HG03439 (cell line): ENCODE measurements at regions not wholly inside any gene's neighbourhood (a gene's known extent, or its start where the extent isn't known, plus 50 kb on each side); places are given as distances from the start of the nearest gene placed in this dataset.

ENCODE experiments used
- ATAC-seq: cut with Tn5 transposase; IDR thresholded peaks from one replicate; pipeline ENCODE4 v1.9.1; 2021; ENCODE audit warnings: mild to moderate bottlenecking, moderate library complexity; ENCODE audit not compliant: unreplicated experiment

DNA sequence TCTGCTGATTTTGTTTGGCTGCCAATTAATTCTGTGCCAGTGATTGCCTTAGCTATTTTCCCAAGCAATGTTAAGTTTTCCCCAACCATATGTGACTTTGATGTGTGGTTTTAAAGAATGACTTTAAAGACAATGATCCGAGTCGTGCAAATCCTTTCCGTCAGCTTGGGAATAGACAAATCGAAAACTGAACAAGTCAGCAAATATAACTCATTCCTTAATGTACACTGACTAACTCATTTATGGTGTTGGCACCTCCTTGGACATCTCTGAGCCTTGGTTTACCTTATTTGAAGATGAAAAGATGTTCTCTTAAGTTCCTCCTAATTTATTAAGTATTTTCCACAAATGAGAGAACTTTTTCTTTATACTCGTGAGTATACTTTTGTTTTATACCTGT is 249.4 kb upstream of the SLCO3A1 start:
- no peak for ATAC-seq

DNA sequence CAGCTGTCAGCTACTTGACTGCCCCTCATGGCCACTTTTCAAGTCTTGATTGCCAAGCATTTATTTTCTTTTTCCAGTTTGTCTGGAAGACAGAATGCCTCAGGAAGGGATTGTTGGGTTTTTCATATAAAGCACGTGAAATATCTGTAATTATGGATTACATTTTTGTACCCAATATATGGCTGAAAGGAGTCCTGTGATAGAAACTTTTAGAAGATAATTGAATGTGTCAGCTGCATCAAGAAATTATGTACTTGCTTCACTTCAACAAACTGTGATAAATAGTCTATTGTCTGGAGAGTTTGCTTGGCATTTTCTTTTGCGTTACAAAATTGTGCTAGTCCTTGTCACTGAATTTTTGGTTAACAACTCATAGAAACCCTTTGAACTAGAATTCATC is 247.9 kb upstream of the SLCO3A1 start:
- no peak for ATAC-seq

DNA sequence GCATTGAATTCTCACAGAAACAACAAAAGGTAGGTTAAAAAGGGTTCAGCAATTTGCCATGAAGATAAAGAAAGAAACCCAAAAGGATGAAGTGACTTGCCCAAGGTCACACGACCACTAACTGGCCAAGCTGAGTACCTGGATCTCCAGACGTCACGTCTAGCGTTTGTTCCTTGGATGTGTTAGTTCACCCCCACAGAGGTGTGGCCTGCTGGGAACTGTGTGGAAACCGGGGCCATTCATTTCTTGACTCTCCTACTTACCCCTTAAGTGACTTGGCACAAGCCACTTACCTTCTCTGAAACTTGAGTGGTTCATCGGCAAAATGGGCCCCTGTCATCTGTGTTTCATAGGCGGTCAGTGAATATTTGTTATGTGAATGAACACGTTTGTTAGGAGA is 244.3 kb upstream of the SLCO3A1 start:
- ATAC-seq = no peak

DNA sequence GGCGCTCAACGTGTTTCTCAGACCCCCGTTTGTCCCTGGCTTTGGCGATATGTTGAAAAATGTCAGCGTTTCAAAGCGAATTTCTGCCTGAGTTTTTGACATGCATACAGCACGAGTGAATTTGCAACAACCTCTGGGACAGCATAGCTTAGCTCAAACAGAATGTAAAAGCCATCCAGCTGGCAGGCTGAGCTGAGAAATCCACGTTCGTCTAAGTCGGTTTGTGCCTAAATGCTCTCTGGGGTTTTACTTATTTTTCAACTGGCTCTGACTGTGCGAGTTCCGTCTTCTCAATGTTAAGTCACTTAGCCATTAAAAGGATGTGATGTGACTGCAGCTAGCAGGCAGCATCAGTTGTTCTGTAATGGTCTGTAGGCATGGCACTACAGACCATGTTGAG is 243.5 kb upstream of the SLCO3A1 start:
- ATAC-seq = no peak

DNA sequence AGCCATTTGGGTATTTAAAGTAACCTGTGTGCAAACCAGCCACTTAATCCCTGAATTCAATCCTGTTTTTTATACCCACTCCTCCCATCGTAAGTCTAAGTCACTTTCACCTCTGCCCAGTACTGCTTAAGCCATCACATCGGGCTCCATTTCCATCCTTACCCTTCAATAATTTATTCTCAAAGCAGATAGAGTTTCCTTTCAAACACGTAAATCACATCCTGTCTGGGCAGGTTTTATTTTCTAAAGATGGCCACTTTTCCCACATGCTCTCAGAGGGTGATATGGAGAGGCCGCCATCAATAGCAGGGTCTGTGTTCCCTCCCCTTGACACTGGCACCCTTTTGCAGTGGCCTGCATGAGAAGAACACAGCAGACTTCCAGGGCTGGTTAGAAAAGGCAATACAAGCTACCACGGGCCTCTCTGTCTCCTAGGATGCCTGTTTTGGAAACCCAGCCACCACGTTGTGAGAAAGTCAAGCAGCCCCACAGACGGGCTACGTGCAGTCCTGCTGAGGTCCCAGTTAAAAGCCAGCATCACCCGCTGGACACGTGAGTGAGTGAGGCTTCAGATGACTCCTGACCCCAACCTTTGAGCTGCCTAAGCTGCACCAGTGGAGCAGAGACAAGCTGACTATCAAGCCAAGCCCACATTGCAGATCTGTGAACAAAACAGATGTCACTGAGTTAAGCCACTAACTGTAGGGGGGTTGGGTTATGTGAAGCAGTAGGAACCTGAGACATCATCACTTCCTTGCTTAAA is 241.8 kb upstream of the SLCO3A1 start:
- no peak for ATAC-seq

DNA sequence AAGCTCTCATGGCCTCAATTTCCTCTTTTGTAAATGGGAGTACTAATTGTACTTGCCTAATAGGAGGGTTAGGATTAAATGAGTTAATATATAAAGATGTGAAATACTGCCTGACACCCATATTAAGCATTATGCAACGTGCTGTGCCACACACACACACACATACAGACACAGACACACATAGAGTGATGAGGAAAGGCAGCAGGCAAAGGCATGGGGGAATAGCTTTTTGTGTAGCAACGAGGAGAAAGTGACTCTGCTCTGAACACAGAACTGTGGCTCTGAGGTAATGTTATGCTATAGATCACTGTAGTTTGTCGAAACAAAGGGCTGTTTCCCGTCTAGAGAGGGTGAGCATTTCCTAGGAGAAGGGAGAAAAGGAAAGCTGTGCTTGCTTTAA is 233.3 kb upstream of the SLCO3A1 start:
- ATAC-seq = no peak

DNA sequence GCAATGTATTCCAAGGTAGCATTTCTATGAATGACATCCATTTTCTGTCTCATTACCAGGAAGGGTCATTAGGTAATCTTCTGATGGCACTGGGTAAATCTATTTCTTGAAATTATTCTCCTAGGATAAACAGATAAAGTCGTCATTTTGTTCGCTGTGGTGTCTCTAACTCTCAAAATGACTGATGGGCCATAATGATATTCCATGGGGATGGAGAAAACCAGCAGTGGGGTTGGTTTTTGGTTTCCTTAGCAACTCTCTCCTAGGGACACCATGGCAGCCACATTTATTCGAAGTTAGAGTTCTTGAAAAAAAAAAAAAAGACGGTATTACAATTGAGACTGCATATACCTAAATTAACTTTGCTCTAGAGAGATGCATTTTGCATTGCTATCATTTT is 231.3 kb upstream of the SLCO3A1 start:
- no peak for ATAC-seq

DNA sequence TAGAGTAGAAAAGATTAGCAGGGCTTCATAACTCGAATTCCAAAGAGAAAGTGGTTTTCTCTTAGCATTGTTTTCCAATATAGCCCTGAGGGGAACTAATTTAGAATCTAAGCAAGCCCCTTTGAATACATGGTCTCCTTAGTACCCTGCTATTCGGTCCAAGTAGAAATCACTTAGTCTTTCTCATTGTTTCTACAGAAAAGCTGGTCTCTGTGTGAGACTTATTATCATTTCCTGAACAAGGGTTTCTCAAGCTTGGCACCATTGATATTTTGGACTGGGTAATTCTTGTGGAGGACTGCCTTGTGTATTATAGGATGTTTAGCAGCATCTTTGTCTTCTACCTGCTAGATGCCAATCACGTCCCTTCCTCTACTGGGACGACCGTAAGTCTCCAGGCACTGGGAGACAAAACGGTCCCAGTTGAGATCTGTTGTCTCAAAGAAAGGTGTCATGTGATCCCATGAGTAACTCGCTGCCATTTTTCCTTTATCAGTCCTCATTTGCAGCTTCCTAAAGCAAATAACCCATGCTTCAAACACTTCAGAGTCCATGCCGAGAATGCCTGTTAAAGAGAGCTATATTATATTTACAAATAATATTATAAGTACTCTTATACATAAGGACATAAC is 230.7 kb upstream of the SLCO3A1 start:
- no peak for ATAC-seq

DNA sequence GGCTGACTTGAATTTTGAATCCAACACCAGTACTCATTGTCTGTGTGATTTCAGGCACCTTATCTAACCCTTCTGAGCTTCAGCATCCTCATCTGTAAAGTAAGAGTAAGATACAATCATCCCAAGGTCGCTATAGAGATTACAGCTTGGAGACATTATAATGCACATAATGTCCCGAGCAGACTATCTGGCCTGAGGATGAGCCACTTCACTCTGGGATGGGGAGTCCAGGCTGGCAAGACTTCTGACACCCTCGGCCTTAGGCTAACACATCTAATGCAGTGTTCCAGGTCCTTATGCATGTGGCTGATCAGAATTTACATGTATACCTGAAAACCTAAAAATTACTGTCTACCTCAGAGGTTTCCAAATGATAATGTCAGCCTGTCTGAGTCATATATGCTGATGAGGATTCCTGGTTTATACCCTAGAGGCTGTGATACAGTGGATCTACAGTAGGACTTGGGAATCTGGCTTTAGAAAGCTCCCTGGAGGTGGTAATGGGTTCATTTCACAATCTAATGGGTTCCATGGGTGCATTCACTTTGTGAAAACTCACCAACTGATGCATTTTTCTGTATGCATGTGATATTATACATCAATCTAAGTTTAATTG is 229.0 kb upstream of the SLCO3A1 start:
- ATAC-seq = no peak

DNA sequence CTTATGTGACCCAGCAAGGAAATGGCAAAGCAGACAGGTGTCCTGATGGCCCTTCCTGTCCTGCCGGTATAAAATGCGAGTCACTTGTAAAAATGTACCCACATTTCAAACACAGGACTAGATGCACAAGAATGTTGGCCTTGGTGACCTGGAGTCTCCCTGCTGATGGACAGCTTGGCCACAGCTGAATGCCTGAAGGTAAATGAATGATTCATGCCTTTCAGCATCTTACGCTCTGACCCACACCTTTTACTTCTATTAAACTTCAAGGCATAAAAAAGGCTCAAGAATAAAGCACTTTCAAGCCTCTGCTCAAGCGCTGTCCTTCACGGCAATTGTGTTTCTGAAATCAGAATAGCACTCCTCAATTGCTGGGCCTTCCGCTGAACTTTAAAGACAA is 228.0 kb upstream of the SLCO3A1 start:
- no peak for ATAC-seq

DNA sequence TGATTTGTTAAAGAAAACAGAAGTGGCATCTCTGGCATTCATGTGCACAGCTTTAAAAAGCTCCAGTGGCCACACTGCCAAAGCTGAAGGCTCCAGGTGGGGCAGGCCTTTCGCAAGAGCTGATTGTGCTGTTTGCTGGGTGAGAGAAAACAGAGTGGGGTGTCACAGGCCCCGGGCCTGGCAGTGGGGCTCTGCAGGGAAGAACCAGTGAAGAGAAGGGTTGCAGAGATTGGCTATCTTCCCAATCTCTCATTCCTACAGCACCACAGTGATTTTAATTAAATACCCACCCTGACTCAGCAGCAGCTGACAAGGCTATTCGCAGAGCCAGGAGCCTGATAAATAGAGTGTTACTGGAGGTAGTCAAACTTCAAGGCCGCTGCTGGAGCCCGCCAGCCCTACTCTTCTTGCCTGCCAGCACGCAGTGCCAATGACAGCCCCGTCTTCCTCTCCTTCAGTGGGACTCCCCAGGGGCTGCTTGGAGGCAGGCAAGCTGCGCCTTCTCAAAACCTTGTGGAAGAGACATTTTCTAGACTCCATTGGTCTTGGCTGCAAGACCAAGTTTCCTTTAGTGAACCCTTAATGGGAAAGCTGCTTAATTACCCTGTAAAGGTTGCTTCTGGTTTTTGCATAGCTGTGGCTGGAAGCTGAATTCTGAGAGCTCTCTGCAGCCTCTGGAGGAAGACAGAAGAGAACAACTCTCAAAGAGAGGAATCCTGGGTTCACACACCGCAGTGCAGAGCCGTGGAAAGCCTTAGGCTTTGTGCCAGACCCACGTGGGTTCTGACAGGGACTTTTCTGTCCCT is 225.8 kb upstream of the SLCO3A1 start:
- ATAC-seq = no peak

DNA sequence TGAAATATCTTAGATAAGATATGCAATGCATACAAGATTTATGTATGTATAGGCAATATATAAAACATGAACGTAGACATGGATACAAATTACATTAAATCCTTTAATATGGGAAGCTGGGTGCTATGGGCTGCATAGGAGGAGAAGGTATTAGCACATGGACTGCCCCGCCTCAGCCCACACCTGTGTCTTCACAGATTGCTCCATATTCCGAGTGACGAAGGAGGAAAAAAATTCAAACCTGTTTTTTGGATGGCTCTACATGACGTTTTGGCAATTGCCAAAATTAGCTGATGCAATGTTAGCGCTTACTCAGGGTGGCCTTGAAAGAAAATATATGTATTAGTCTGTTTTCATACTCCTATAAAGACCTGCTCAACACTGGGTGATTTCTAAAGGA is 223.4 kb upstream of the SLCO3A1 start:
- no peak for ATAC-seq

DNA sequence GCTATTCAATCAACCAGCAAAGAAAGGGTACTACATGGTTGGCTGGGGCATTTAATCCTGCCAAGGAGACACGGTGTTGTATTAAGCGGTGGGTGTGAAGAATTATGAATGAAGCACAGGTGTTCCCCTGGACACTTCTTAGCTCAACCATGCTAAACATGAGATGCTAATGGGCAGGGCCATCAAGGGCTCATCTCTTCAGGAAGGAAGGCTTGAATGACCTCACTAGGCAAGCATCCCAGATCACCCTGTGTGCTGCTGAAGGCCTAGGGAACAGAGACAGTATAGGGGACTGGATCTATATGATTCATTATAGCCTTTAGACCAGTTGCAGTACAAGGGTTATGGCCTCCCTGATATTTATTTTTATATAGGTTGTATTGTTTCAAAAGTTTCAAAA is 221.3 kb upstream of the SLCO3A1 start:
- ATAC-seq = no peak

DNA sequence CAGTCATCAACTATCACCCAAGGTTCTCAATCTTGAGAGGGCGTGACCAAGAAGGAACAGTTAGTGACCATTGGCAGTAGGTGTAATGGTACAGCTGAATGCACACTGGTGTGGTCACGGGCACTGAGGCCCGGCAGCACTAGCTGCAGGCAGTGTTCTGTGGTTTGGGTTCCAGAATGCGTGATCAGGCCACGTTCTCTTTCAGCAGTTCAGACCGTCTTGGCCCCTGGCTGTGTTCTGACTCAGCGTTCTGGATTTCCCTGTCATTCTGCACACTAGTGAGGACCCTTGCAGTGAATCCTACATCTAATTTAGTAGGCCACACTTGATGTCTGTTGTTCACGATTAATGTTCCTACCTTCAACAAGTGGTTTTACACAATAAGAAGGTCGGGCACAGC is 220.5 kb upstream of the SLCO3A1 start:
- no peak for ATAC-seq

DNA sequence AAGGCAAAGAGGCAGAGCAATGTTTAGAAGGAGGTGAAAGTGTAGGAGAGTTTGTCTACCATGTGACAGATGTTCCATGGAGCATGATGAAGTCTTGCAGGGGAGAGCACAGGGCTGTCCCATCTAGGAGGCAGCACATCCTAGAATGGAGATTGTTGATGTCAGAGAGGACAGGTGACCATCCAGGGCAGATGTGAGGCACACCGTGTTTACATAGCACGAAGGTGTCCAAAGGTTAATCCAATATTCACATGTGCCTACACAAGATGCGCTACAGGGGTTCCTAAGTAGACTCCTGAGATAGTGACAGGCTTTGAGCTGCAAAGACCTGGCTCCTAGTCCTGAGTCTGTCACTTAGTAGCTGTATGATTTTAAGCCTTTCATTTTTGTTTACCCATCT is 219.3 kb upstream of the SLCO3A1 start:
- no peak for ATAC-seq

DNA sequence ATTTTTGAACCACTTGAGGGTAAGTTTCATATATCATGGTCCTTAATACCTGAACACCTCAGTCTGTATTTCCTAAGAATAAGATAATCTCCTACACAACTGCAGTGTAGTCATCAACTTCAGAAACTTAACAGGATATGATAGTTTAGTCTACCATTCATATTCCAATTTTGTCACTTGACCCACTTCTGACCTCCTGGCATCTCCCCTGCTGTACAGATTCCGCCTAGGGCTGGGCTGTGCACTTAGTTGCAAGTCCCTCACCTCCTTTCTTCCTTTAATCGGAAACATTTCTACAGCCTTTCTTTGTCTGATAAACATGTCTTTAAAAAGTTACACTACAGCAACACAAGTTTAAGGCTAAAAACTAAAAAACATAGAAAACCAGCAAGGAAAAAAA is 218.4 kb upstream of the SLCO3A1 start:
- no peak for ATAC-seq

DNA sequence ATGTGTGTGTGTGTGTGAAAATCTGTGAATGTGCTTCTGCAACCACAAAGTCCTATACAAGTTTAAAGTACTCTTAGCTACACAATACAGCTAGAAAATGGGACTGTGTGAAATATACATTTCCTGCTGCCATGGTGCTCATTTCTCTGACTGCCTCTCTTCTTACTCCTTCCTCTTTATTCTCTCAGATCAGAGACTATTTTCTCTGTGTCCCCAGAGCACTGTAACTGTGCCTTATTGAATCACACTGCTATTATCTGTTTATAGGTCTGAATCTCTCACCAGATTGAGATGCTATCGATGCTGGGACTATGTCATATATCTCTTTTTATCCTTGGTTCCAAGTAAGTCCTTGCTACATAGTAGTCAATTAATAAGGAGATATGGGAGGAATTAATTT is 217.9 kb upstream of the SLCO3A1 start:
- no peak for ATAC-seq

DNA sequence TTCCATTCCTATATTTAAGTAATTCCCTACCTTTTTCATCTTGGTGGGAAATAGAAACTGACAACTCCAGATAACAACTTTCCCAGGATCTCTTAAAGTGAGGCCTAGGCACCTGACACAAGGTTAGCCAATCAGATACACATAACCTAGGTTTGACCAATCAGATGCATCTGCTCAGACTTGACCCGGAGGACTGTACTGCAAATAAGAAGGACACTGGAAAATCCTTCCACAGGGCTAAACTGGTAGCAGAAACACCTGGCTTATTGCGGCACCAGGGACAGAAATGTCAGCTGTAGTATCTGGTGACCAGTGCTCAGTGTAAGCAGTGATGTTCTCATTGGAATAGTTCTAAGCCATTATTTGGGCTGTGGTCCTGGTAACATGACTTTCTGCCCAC is 204.5 kb upstream of the SLCO3A1 start:
- ATAC-seq = no peak

DNA sequence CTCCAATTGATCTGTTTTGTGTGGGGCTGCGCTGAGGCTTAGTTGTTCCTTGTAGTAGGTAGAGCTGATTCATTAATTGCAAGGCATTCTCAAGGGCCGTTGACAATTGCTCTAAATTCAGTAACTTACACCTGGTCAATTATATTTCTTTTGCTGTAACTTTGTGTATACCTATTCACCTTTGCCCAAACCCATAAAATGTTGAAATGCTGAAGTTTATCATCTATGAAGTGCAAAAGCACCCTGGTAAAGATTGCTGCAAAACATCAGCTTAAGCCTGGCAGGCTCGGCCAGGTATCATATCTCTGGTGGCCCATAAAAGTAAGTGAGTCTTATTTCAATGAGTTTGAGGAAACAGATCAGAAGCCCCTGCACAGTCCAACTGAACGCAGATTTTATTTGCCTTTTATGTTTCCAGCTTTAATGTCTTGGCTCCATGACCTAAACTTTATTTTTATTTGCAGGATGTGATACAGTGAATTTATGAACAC is 203.6 kb upstream of the SLCO3A1 start:
- ATAC-seq = no peak

DNA sequence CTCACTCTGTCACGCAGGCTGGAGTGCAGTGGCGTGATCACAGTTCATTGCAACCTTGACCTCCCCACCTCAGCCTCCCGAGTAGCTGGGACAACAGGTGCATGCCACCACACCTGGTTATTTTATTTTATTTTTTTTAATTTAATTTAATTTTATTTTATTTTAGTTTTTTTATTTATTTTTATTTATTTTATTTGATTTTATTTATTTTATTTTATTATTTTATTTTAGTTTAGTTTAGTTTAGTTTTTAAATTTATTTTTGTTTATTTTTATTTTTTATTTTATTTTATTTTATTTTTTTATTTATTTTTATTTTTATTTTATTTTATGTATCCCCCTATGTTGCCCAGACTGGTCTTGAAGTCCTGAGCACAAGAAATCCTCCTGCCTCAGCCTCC is 202.3 kb upstream of the SLCO3A1 start:
- ATAC-seq = no peak

DNA sequence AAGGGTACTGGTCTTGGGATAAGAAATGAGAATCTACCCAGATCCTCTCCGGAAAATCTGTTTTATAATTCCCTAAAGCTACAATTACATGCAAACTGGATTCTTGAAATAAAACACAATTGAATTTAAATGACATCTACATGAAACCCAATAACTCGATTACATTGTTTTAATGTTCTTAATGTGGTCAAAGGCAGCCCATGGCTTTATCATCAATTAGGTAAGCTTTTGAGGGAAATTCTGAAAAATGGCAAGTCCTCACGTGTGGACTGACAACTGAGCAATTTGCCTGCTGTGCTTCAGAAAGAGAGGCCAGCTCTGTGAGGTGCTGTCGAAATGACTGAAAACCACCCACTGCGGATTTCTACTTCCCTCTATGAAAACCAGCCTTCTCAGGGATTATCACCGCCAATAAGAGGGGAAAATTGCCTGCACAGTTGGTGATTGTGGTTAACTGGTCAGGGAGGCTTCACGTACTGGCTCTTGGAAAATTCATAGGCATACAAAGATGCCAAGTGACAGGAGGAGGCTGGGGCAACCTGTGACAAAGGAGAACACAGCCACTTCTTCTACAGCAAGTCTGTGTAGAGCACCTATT is 200.8 kb upstream of the SLCO3A1 start:
- ATAC-seq = no peak
